ENCODE measurements at regions not wholly inside any gene's neighbourhood (a gene's known extent, or its start where the extent isn't known, plus 50 kb on each side); places are given as distances from the start of the nearest gene placed in this dataset.

GRCh38 chr10:128612195-128612594, 486.0 kb upstream of the MKI67 start (continued):
- TF ChIP-seq HMGXB4 (CRISPR knock-in tag; IDR thresholded peaks at IDR 0.05) (no peak), MYNN (IDR thresholded peaks at IDR 0.05) (no peak), MYNN (CRISPR knock-in tag; IDR thresholded peaks at IDR 0.05) (no peak), HIVEP1 (CRISPR knock-in tag; IDR thresholded peaks at IDR 0.05) (no peak), BRD9 (IDR thresholded peaks at IDR 0.05; ENCODE audit: low read depth, partially characterized antibody) (no peak), MTA1 (IDR thresholded peaks at IDR 0.05; ENCODE audit: borderline replicate concordance) (no peak), ZFPM2 (CRISPR knock-in tag; IDR thresholded peaks at IDR 0.05) (no peak)

- BruUV-seq (replicated peaks): no TSS peak
- H3K4me3 ChIP-seq: no peak overlapping the region
- POLR2A ChIA-PET: no interaction called here
- H3K79me2 ChIP-seq (ENCODE audit: control insufficient read depth, insufficient read depth, low read length): no peaks in the 10 kb centered on the region
- no peaks in the 10 kb centered on the region for H4K20me1 ChIP-seq (replicated peaks; ENCODE audit: control insufficient read depth, insufficient read depth, low read length)
- H3K4me2 ChIP-seq (ENCODE audit: insufficient read depth, low read length): no peak overlapping the region
- H3K27me3 ChIP-seq (ENCODE audit: control insufficient read depth in 2 of 2, insufficient read depth in 2 of 2, low read length in 2 of 2): no peaks in the 10 kb centered on the region
- peak in 1 of 4 experiments; percentile 13 for DNase-seq (ENCODE audit: extremely low read depth in 1 of 4, low spot score in 3 of 4)
- WGBS (ENCODE audit: insufficient coverage, low coverage, missing lambda C conversion rate): 77% methylated on average over 6 of the region's 9 CpGs
- intact Hi-C loops (cut with micrococcal nuclease): no loop called here
- ATAC-seq: no peak
- peak overlapping the region; percentile 22; the same call in 1 of the 2 replicates for H2AFZ ChIP-seq (ENCODE audit: low read depth, low read length)
- in situ Hi-C loops (cut with MboI): no loop called here
- no peak overlapping the region; a peak in 1 of 4 replicates for H3K9ac ChIP-seq (ENCODE audit: insufficient read depth in 1 of 2, low read depth in 2 of 2, low read length in 2 of 2)
- H3K9me1 ChIP-seq (ENCODE audit: control insufficient read depth, insufficient read depth, low read length): no peaks in the 10 kb centered on the region
- peaks cover 7 to 16% of the 10 kb centered on the region in 2 experiments; a peak in 4 of 5 replicates for H3K4me1 ChIP-seq (replicated peaks in 1 of 2; ENCODE audit: control insufficient read depth in 2 of 2, insufficient read depth in 2 of 2, low read length in 2 of 2)
- H3K36me3 ChIP-seq (ENCODE audit: control insufficient read depth, insufficient read depth, low read length): no peaks in the 10 kb centered on the region
- no peaks in the 10 kb centered on the region for H3K9me3 ChIP-seq (replicated peaks; ENCODE audit: control insufficient read depth, insufficient read depth, low read depth, low read length)
- CTCF ChIA-PET (ENCODE audit: low intra/inter-chr PET ratio): no interaction called here
- FAIRE-seq: no peak
- no peak overlapping the region for H3K27ac ChIP-seq (ENCODE audit: extremely low read depth, low read depth, low read length)
- TF ChIP-seq ATF1 (CRISPR knock-in tag; IDR thresholded peaks at IDR 0.05) (no peak), ATF1 (tag; IDR thresholded peaks at IDR 0.05) (peak; percentile 53; the same call in 1 of the 2 replicates), SMARCB1 (IDR thresholded peaks at IDR 0.05; ENCODE audit: insufficient read length, low read depth) (no peak), ZBTB2 (IDR thresholded peaks at IDR 0.05) (no peak), KLF6 (CRISPR knock-in tag; IDR thresholded peaks at IDR 0.05; ENCODE audit: borderline replicate concordance) (no peak), HNRNPL (IDR thresholded peaks at IDR 0.05; ENCODE audit: low read depth, low read length) (no peak), ZC3H11A (IDR thresholded peaks at IDR 0.05; ENCODE audit: low read depth, low read length) (no peak), EZH2 (IDR thresholded peaks at IDR 0.05; ENCODE audit: borderline replicate concordance, low read depth, low read length) (no peak), HMGN3 (IDR thresholded peaks at IDR 0.05; ENCODE audit: borderline replicate concordance, extremely low read depth, insufficient read length, low read depth, low read length) (no peak), ATF7 (IDR thresholded peaks at IDR 0.05) (peak; percentile 80), DPF2 (IDR thresholded peaks at IDR 0.05) (no peak), JUND (IDR thresholded peaks at IDR 0.05; ENCODE audit: borderline replicate concordance, low read depth, low read length) (peak; percentile 56), JUND (tag; IDR thresholded peaks at IDR 0.05; ENCODE audit: borderline replicate concordance, low read depth, low read length) (peak; percentile 16; the same call in 1 of the 3 replicates), CREM (IDR thresholded peaks at IDR 0.05; ENCODE audit: low read depth) (peak; percentile 44), ATF3 (IDR thresholded peaks at IDR 0.05) (peak; percentile 94), ATF3 (CRISPR knock-in tag; conservative IDR thresholded peaks at IDR 0.05) (no peak)
Measured at GRCh38 chr10:128612631-128613030, 486.4 kb upstream of the MKI67 start.

Measured in K562 (cell line).